H1 (cell line): ENCODE measurements at regions not wholly inside any gene's neighbourhood (a gene's known extent, or its start where the extent isn't known, plus 50 kb on each side); places are given as distances from the start of the nearest gene placed in this dataset.

ENCODE experiments used
- CTCF ChIA-PET: fragments of 300-600 bp; sonication (Branson Sonifier 250); formaldehyde crosslinking; loops from one replicate; lab custom pipeline; 2021; ENCODE audit not compliant: partially characterized antibody; lab: Charles Lee
- POLR2A ChIA-PET: fragments of 300-600 bp; sonication (Branson Sonifier 250); formaldehyde crosslinking; loops from one replicate; lab custom pipeline; 2021; ENCODE audit warnings: inconsistent platforms; ENCODE audit not compliant: partially characterized antibody; lab: Charles Lee
- DNase-seq, 2 experiments: peaks; one replicate each; pipeline versions ENCODE4 v3.0.0 to v3.0.0-alpha.2; 2010 to 2022; ENCODE audit warnings: low spot score in 2 of 2, low read depth in 1 of 2, mixed read lengths in 1 of 2
- FAIRE-seq: peaks from 2 replicates; lab custom pipeline; 2011; peaks lifted over from hg19 to GRCh38; lab: Jason Lieb, UNC
- H2AFZ ChIP-seq: 2 replicates; pipeline ENCODE4 v1.8.1; 2012; ENCODE audit warnings: low read length, inconsistent platforms
- H2AK5ac ChIP-seq: 2 replicates; pipeline ENCODE4 v1.6.1; 2013; ENCODE audit warnings: low read depth, low read length
- H2BK120ac ChIP-seq: replicated peaks from 2 replicates; pipeline ENCODE3; 2013; ENCODE audit warnings: low read depth, low read length, inconsistent platforms
- H2BK12ac ChIP-seq: 2 replicates; pipeline ENCODE4 v1.6.1; 2013; ENCODE audit warnings: low read depth, low read length
- H2BK15ac ChIP-seq: 2 replicates; pipeline ENCODE4 v1.6.1; 2013; ENCODE audit warnings: low read length
- H2BK20ac ChIP-seq: 2 replicates; pipeline ENCODE4 v1.6.1; 2013; ENCODE audit warnings: low read length
- H2BK5ac ChIP-seq: 2 replicates; pipeline ENCODE4 v1.6.1; 2013; ENCODE audit warnings: low read depth, low read length
- H3K14ac ChIP-seq: 2 replicates; pipeline ENCODE4 v1.6.1; 2013; ENCODE audit warnings: inconsistent platforms; ENCODE audit not compliant: insufficient read length
- H3K18ac ChIP-seq: 2 replicates; pipeline ENCODE4 v1.6.1; 2013; ENCODE audit warnings: low read length; ENCODE audit errors: extremely low read depth
- H3K23ac ChIP-seq: 2 replicates; pipeline ENCODE4 v1.6.1; 2013; ENCODE audit warnings: inconsistent platforms; ENCODE audit not compliant: insufficient read length
- H3K23me2 ChIP-seq: 2 replicates; pipeline ENCODE4 v1.6.1; 2013; ENCODE audit warnings: low read depth, low read length
- H3K27ac ChIP-seq: 2 replicates; pipeline ENCODE4 v1.6.1; 2011; ENCODE audit warnings: low read depth, low read length, inconsistent platforms
- H3K27me3 ChIP-seq, 4 experiments: replicated peaks in 1 of 4; 1 replicate in 1 of 4; 2 replicates in 3 of 4; pipeline versions ENCODE4 v1.6.1 to v1.8.1; 2011 to 2013; ENCODE audit warnings: low read length in 3 of 4, mild to moderate bottlenecking in 3 of 4, inconsistent platforms in 2 of 4, mixed read lengths in 2 of 4, moderate library complexity in 1 of 4; ENCODE audit not compliant: control insufficient read depth in 3 of 4, insufficient read depth in 3 of 4; ENCODE audit errors: extremely low read depth in 1 of 4
- H3K36me3 ChIP-seq, 4 experiments: 2 replicates each; pipeline versions ENCODE4 v1.6.1 to v1.8.1; 2011 to 2013; ENCODE audit warnings: mild to moderate bottlenecking in 4 of 4, low read length in 3 of 4, moderate library complexity in 2 of 4, control low read depth in 1 of 4, inconsistent platforms in 1 of 4; ENCODE audit not compliant: insufficient read depth in 4 of 4, control insufficient read depth in 2 of 4
- H3K4ac ChIP-seq: replicated peaks from 2 replicates; pipeline ENCODE3; 2013; ENCODE audit warnings: low read length, low read depth, mixed read lengths, inconsistent platforms; ENCODE audit not compliant: insufficient read length
- H3K4me1 ChIP-seq, 4 experiments: replicated peaks in 1 of 4; 1 replicate in 1 of 4; 2 replicates in 3 of 4; pipeline versions ENCODE4 v1.6.1 to v1.8.1; 2011 to 2013; ENCODE audit warnings: low read length in 3 of 4, inconsistent platforms in 2 of 4, mixed read lengths in 1 of 4; ENCODE audit not compliant: insufficient read depth in 4 of 4, control insufficient read depth in 3 of 4
- H3K4me2 ChIP-seq, 2 experiments: 2 replicates each; pipeline versions ENCODE4 v1.6.1 to v1.8.1; 2011 to 2013; ENCODE audit warnings: low read depth in 2 of 2, low read length in 2 of 2, control low read depth in 1 of 2, inconsistent platforms in 1 of 2, mild to moderate bottlenecking in 1 of 2; ENCODE audit not compliant: insufficient read depth in 1 of 2
- H3K4me3 ChIP-seq, 4 experiments: fragments of 200-600, 300-600 bp in 1 of 4; sonication (generic), shearing (Covaris generic), sonication (Bioruptor Twin) in 1 of 4; 2 replicates each; pipeline versions ENCODE4 v1.5.1 to v1.8.1; 2011 to 2016; ENCODE audit warnings: low read length in 4 of 4, low read depth in 3 of 4, control low read depth in 2 of 4, inconsistent platforms in 2 of 4, mild to moderate bottlenecking in 2 of 4, mixed read lengths in 1 of 4, moderate library complexity in 1 of 4; ENCODE audit not compliant: insufficient read depth in 2 of 4; ENCODE audit errors: extremely low read depth in 1 of 4
- H3K56ac ChIP-seq: replicated peaks from 2 replicates; pipeline ENCODE3; 2013; ENCODE audit warnings: low read depth, mild to moderate bottlenecking, mixed read lengths, low read length, inconsistent platforms; ENCODE audit not compliant: insufficient read length
- H3K79me1 ChIP-seq: 2 replicates; pipeline ENCODE4 v1.6.1; 2013; ENCODE audit warnings: low read depth, low read length, control low read depth
- H3K79me2 ChIP-seq, 2 experiments: 2 replicates each; pipeline versions ENCODE4 v1.6.1 to v1.8.1; 2012 to 2013; ENCODE audit warnings: low read length in 2 of 2, mild to moderate bottlenecking in 2 of 2, inconsistent platforms in 1 of 2; ENCODE audit not compliant: insufficient read depth in 2 of 2, control insufficient read depth in 1 of 2
- H3K9ac ChIP-seq, 4 experiments: replicated peaks in 1 of 4; 1 replicate in 1 of 4; 2 replicates in 3 of 4; pipeline versions ENCODE4 v1.6.1 to v1.8.1; 2011 to 2013; ENCODE audit warnings: low read depth in 3 of 4, low read length in 3 of 4, control low read depth in 2 of 4, mild to moderate bottlenecking in 2 of 4, moderate library complexity in 2 of 4, inconsistent platforms in 1 of 4; ENCODE audit errors: extremely low read depth in 1 of 4
- H3K9me3 ChIP-seq, 2 experiments: 2 replicates each; pipeline versions ENCODE4 v1.6.1 to v1.8.1; 2012 to 2013; ENCODE audit warnings: mild to moderate bottlenecking in 2 of 2, moderate library complexity in 2 of 2, control low read depth in 1 of 2, inconsistent platforms in 1 of 2, low read depth in 1 of 2, low read length in 1 of 2, mixed read lengths in 1 of 2; ENCODE audit not compliant: insufficient read depth in 2 of 2
- H4K20me1 ChIP-seq, 2 experiments: replicated peaks in 1 of 2; 2 replicates each; pipeline versions ENCODE3 to v1.8.1; 2011 to 2013; ENCODE audit warnings: inconsistent platforms in 2 of 2, low read length in 2 of 2, mild to moderate bottlenecking in 1 of 2; ENCODE audit not compliant: insufficient read depth in 2 of 2, control insufficient read depth in 1 of 2
- H4K5ac ChIP-seq: 2 replicates; pipeline ENCODE4 v1.6.1; 2013; ENCODE audit warnings: low read length, low read depth, mixed read lengths, inconsistent platforms; ENCODE audit not compliant: insufficient read length
- H4K8ac ChIP-seq: 2 replicates; pipeline ENCODE4 v1.8.0; 2013; ENCODE audit warnings: mild to moderate bottlenecking, moderate library complexity, low read length, inconsistent platforms; ENCODE audit not compliant: insufficient read depth; ENCODE audit errors: extremely low read depth
- H4K91ac ChIP-seq: replicated peaks from 2 replicates; pipeline ENCODE3; 2013; ENCODE audit warnings: low read length, mixed read lengths, inconsistent platforms; ENCODE audit not compliant: insufficient read length
- GABPA ChIP-seq: IDR thresholded peaks from 2 replicates; pipeline ENCODE4 v1.6.1; 2011; ENCODE audit warnings: mild to moderate bottlenecking, low read length, moderate library complexity, borderline replicate concordance; ENCODE audit not compliant: insufficient read depth
- RNF2 ChIP-seq: fragments of 200-900, 300-1000 bp; sonication (generic); IDR thresholded peaks from 2 replicates; pipeline ENCODE4 v1.7.1; 2016; ENCODE audit warnings: borderline replicate concordance, low read depth, mild to moderate bottlenecking, antibody characterized with exemption, low read length; ENCODE audit not compliant: poor library complexity, severe bottlenecking; ENCODE audit errors: missing control alignments
- TF ChIP-seq, protein P1 (sequence below): IDR thresholded peaks from 2 replicates; pipeline ENCODE4 v1.6.1; 2012; ENCODE audit warnings: inconsistent platforms

DNA sequence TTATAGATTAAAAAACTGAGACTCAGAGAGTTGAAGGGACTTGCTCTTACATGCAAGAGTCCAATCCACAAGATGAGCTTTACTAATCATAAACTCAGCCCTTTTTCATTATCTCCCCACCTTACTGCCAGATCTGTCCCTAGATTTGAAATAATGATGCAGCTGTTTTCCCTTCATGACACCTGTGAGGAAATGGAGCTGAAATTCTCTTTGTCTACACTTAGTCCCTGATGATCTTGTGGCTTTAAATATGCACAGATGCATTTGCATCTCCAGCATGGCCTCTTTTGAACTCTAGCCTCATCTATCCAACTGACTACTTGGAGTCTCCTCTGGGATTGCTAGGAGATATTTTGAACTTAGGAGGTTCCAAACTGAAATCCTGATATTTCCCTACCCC is 188.9 kb upstream of the AFF2 start:
- H2BK15ac ChIP-seq, result no peak overlapping the region
- H3K27me3 ChIP-seq, result no peaks in the 10 kb centered on the region
- no peak overlapping the region for H3K23ac ChIP-seq
- H2BK120ac ChIP-seq, result no peak overlapping the region
- H4K91ac ChIP-seq, result no peak overlapping the region
- no peak overlapping the region for H3K9ac ChIP-seq
- ChIA-PET CTCF (no interaction called here), POLR2A (no interaction called here)
- H2BK12ac ChIP-seq, result no peak overlapping the region
- DNase-seq (no peak), FAIRE-seq (no peak)
- no peak overlapping the region for H2BK5ac ChIP-seq
- no peak overlapping the region for H2AK5ac ChIP-seq
- no peaks in the 10 kb centered on the region for H3K79me2 ChIP-seq
- H3K4me3 ChIP-seq, result no peak overlapping the region
- H3K79me1 ChIP-seq, result no peaks in the 10 kb centered on the region
- no peaks in the 10 kb centered on the region for H4K20me1 ChIP-seq
- H3K18ac ChIP-seq, result no peak overlapping the region
- no peak overlapping the region for H3K4ac ChIP-seq
- no peak overlapping the region for H4K8ac ChIP-seq
- no peak overlapping the region for H3K4me2 ChIP-seq
- no peak overlapping the region for H3K56ac ChIP-seq
- H3K23me2 ChIP-seq, result no peaks in the 10 kb centered on the region
- H3K36me3 ChIP-seq, result no peaks in the 10 kb centered on the region
- H4K5ac ChIP-seq, result no peak overlapping the region
- H2AFZ ChIP-seq, result no peak overlapping the region
- H2BK20ac ChIP-seq, result no peak overlapping the region
- no peak overlapping the region for H3K14ac ChIP-seq
- no peak overlapping the region for H3K27ac ChIP-seq
- H3K4me1 ChIP-seq, result no peaks in the 10 kb centered on the region
- H3K9me3 ChIP-seq, result no peaks in the 10 kb centered on the region
- TF ChIP-seq, protein P1, sequence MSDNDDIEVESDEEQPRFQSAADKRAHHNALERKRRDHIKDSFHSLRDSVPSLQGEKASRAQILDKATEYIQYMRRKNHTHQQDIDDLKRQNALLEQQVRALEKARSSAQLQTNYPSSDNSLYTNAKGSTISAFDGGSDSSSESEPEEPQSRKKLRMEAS, result no peak
- TF ChIP-seq GABPA (no peak), RNF2 (no peak)
